CD4-positive, alpha-beta T cell treated with Interleukin-21 for 1 hour (primary cell): ENCODE measurements at regions not wholly inside any gene's neighbourhood (a gene's known extent, or its start where the extent isn't known, plus 50 kb on each side); places are given as distances from the start of the nearest gene placed in this dataset.
A peak's percentile ranks its signal among the peaks of the same experiment; 100 is the strongest.
"Not testable (repeated sequence)": the region's sequence is repeated elsewhere in the genome, so short reads cannot be mapped to it uniquely, and the experiment has no call there.

Experiments used
- DNase-seq: peaks from one replicate; pipeline ENCODE4 v3.0.0-alpha.2; 2020

GRCh38 chr11:67761211-67761610, 86.8 kb upstream of the ALDH3B2 start:
- DNase-seq = not testable (repeated sequence)

DNA sequence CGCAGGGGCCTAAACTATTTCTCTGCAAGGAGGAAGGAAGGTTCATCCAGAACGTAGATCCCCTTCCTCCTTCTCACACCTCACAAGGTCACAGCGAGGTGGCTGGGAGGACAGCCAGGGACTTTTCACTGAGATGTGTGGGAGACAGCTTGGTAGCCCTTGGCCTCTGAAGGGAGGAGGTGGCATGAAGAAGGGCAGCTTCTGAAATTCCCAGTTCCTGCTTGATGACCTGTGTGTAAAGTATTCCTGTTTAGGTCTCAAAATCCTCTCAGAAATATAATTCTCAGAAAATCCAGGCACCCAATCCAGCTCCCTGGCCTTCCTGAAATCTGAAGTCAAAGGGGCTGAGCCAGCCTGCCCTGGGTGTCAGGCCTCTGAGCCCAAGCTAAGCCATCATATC, 84.9 kb upstream of the ALDH3B2 start:
- not testable (repeated sequence) for DNase-seq

GRCh38 chr11:67758467-67758866, 84.0 kb upstream of the ALDH3B2 start:
- DNase-seq = not testable (repeated sequence)

- DNase-seq = not testable (repeated sequence)
Measured at GRCh38 chr11:67758009-67758408, 83.6 kb upstream of the ALDH3B2 start.

GRCh38 chr11:67753820-67754219, 79.4 kb upstream of the ALDH3B2 start:
- DNase-seq = not testable (repeated sequence)

DNA sequence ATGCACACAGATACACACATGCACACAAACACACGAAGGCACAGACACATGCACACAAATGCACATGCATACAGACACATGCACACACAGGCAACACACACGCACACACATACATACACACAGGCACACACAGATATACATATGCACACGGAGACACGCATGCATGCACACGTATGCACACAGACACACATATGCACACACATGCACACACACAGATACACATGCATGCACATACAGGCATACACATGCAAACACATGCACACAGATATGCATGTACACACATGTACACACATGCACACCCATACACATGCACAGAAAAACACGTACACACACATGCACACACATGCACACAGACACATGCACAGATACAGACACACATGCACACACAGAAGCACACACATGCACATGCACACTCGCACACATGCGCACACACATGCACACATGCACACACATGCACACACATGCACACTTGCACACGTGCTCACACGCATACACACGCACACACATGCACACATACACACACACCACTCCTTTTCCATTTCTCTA, 70.8 kb upstream of the ALDH3B2 start:
- DNase-seq = no peak

DNA sequence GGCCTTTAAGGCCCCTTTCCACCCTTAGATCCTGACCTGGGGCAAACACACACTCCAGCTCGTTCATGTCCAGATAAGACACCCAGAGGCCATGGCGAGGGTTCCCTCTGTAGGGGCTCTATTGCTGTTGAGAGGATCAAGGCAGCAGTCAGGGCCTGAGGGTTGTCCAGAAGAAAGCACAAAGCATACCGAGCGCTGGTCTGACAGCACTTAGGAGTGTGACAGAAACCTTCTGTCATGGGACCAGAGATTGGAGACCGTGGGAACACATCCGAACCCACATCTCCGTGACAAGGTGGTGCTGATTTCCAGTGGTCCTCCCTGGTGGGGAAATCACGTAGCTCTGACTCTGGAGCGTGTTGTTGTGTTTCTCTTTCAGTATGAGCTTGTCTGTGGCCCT, 69.8 kb upstream of the ALDH3B2 start:
- DNase-seq = not testable (repeated sequence)

DNA sequence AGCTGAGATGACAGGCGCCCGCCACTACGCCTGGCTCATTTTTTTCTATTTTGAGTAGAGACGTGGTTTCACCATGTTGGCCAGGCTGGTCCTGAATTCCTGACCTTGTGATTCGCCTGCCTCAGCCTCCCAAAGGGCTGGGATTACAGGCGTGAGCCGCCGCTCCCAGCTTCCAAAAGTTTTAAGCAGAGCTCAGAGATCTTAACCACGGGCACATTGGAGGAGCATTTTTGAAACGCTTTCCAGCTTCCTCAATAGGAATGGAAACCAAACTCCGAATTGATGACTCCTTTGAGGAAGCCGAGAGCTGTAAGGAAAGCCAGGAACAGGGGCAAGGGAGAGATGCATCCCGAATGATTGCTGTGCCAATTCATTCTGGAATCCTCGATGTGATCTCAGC, 63.8 kb upstream of the ALDH3B2 start:
- not testable (repeated sequence) for DNase-seq

GRCh38 chr11:67737562-67738080, 63.2 kb upstream of the ALDH3B2 start:
- DNase-seq = not testable (repeated sequence)

DNA sequence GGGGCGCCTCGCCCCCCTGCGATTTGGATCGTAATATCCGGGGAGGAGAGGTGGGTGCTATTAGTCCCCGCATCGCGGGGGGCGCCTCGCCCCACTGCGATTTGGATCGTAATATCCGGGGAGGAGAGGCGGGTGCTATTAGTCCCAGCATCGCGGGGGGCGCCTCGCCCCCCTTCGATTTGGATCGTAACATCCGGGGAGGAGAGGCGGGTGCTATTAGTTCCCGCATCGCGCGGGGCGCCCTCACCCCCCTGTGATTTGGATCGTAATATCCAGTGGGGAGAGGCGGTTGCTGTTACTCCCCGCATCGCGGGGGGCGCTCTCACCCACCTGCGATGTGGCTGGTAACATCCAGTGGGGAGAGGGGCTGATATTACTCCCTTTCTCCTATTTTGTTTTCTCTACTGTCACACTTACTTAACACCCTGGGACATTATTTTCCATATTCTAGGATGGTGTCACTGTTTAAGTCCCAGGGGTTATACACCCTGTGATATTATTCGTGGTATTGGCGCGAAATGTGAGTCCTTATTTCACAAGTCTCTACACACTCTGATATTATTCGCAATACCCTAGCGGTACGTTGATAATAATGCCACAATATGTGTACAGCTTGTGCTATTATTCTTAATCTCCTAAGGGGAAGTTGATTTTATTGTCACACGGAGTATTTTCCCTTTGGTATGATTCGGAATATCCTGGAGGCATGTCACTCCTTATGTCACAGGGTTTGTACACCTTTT, 57.8 kb upstream of the ALDH3B2 start:
- DNase-seq = peak; percentile 58

- DNase-seq = no peak
Measured at GRCh38 chr11:67731583-67731982, 57.2 kb upstream of the ALDH3B2 start.

DNA sequence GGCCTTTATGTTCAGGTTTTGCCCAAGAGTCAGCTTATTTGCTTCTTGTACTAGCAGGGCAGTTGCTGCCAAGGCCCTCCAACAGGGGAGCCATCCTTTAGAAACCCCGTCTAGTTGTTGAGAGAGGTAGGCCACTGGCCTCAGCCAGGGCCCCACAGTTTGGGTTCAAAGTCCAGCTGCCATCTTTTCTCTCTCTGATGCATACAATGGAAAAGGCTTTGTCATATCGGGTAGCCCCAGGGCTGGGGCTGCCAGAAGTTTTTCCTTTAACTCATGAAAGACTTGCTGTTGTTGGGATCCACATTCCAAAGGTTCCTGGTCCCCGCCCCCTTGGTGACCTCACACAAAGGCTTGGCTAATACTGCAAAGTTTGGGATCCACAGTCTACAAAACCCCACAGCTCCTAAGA, 53.7 kb upstream of the ALDH3B2 start:
- DNase-seq = not testable (repeated sequence)

DNA sequence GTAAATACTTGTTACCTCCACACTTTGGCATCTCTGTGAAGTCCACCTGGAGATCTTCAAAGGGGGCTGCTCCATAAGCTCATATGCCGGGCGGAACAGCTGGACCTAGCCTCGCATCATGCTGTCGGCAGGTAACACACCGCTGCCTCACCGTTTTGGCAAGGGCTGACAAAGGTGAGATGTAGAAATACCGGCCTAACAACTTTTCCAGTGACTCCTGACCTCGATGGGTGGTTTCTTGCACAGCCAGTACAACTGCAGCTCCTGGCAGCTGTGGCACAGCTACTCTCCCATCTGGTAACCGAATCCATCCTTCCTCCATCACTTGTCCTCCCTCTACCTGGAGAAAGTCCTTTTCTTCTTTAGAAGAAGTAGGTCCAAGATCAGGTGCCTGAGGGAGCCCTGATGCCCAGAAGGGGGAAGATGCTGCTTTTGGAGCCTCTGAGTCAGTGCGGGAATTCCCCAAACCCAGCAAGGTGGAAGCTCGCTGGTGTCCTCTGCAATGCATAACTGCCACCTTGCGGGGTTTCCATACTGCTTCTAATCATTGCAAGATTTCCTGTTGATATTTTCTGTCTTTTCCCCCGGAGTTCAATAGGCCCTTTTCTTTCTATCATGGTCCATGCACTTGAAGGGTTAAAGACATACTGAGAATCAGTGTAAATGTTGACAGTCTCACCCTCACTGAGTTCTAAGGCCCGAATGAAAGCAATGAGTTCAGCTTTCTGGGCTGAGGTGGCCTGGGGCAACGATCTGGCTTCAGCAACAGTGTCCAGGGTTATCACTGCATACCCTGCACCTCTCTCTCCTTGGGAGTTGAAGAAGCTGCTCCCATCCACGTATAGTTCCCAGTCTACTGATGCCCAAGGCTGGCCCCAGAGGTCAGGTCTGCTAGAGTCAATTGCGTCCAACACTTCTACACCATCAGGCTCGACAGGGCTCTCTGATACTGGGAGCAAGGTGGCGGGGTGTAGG, 52.9 kb upstream of the ALDH3B2 start:
- DNase-seq = peak; percentile 5
